DND-41 (cell line): ENCODE measurements at regions not wholly inside any gene's neighbourhood (a gene's known extent, or its start where the extent isn't known, plus 50 kb on each side); places are given as distances from the start of the nearest gene placed in this dataset.

ENCODE experiments used
- ATAC-seq: fragments of 200-7000 bp; cut with Tn5 transposase; 3 replicates; pipeline ENCODE4 v1.9.1; 2021; ENCODE audit warnings: low read depth; ENCODE audit not compliant: insufficient read depth
- DNase-seq: peaks from one replicate; pipeline ENCODE4 v3.0.0-alpha.2; 2020
- H2AFZ ChIP-seq: 2 replicates; pipeline ENCODE4 v1.6.0; 2012; ENCODE audit warnings: low read depth, low read length
- H3K27ac ChIP-seq: 2 replicates; pipeline ENCODE4 v1.5.1; 2012; ENCODE audit warnings: low read length, inconsistent platforms
- H3K27me3 ChIP-seq: fragments of 200-600 bp; sonication (generic); 2 replicates; pipeline ENCODE4 v1.6.0; 2012; ENCODE audit warnings: low read length, mild to moderate bottlenecking, inconsistent platforms; ENCODE audit not compliant: insufficient read depth, poor library complexity
- H3K36me3 ChIP-seq: 2 replicates; pipeline ENCODE4 v1.5.1; 2012; ENCODE audit warnings: low read length, inconsistent platforms; ENCODE audit not compliant: insufficient read depth
- H3K4me1 ChIP-seq: 2 replicates; pipeline ENCODE4 v1.5.1; 2012; ENCODE audit warnings: mild to moderate bottlenecking, low read length; ENCODE audit not compliant: insufficient read depth
- H3K4me2 ChIP-seq: 2 replicates; pipeline ENCODE4 v1.6.0; 2012; ENCODE audit warnings: mild to moderate bottlenecking, moderate library complexity, low read length, inconsistent platforms; ENCODE audit not compliant: insufficient read depth
- H3K4me3 ChIP-seq, 2 experiments: fragments of 200-600 bp in 1 of 2; shearing (Covaris generic) in 1 of 2; 2 replicates each; pipeline ENCODE4 v1.5.1; 2012 to 2016; ENCODE audit warnings: inconsistent platforms in 2 of 2, low read length in 2 of 2, mild to moderate bottlenecking in 2 of 2, low read depth in 1 of 2, moderate library complexity in 1 of 2
- H3K79me2 ChIP-seq: 2 replicates; pipeline ENCODE4 v1.6.0; 2012; ENCODE audit warnings: low read length, inconsistent platforms; ENCODE audit not compliant: insufficient read depth
- H3K9ac ChIP-seq: 2 replicates; pipeline ENCODE4 v1.6.0; 2012; ENCODE audit warnings: low read depth, mild to moderate bottlenecking, inconsistent platforms, low read length, moderate library complexity
- H3K9me3 ChIP-seq: 2 replicates; pipeline ENCODE4 v1.5.1; 2012; ENCODE audit warnings: low read length, moderate library complexity, mild to moderate bottlenecking, inconsistent platforms; ENCODE audit not compliant: insufficient read depth, severe bottlenecking
- H4K20me1 ChIP-seq: 2 replicates; pipeline ENCODE4 v1.6.0; 2012; ENCODE audit warnings: low read length; ENCODE audit not compliant: insufficient read depth
- CTCF ChIP-seq: IDR thresholded peaks from 2 replicates; pipeline ENCODE4 v1.5.1; 2012; ENCODE audit warnings: borderline replicate concordance, low read length, moderate library complexity, mild to moderate bottlenecking; ENCODE audit not compliant: poor library complexity, severe bottlenecking; ENCODE audit errors: extremely low read depth
- EZH2 ChIP-seq: IDR thresholded peaks from 3 replicates; pipeline ENCODE4 v1.6.1; 2012; ENCODE audit warnings: borderline replicate concordance, low read depth, mild to moderate bottlenecking, moderate library complexity, low read length, inconsistent platforms; ENCODE audit not compliant: severe bottlenecking

- TF ChIP-seq CTCF = no peak
- TF ChIP-seq EZH2 = no peak
- no peaks in the 10 kb centered on the region for H4K20me1 ChIP-seq
- no peak overlapping the region for H3K4me2 ChIP-seq
- H2AFZ ChIP-seq = no peak overlapping the region
- no peaks in the 10 kb centered on the region for H3K79me2 ChIP-seq
- no peaks in the 10 kb centered on the region for H3K36me3 ChIP-seq
- H3K4me3 ChIP-seq = no peak overlapping the region
- H3K27ac ChIP-seq = no peak overlapping the region
- H3K27me3 ChIP-seq = no peaks in the 10 kb centered on the region
- DNase-seq (no peak), ATAC-seq (no peak)
- H3K9ac ChIP-seq = no peak overlapping the region
- no peaks in the 10 kb centered on the region for H3K4me1 ChIP-seq
- H3K9me3 ChIP-seq = no peaks in the 10 kb centered on the region
Measured at GRCh38 chr12:115046805-115047204, 362.8 kb upstream of the TBX3 start.

DNA sequence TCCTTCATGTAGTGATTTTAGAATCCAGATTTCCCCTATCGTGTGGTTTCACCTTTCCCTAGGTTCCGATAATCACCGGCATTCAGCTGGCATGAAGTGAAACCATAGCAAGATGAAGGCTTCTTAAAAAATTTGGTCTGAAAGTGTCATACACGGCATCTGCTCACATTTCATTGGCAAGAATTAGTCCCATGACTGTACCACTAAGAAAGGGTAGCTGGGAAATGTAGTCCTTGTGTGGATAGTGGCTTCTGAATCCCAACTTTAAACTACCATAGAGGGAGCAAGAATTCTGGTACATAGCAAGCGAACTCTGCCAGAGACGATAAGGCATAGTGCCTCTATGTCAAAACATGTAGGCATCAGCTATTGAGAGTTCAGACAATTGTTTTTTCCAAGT is 360.1 kb upstream of the TBX3 start:
- Histone ChIP-seq H2AFZ (no peak overlapping the region), H3K36me3 (no peaks in the 10 kb centered on the region), H4K20me1 (no peaks in the 10 kb centered on the region), H3K79me2 (no peaks in the 10 kb centered on the region), H3K27ac (no peak overlapping the region), H3K4me2 (no peak overlapping the region), H3K4me3 (no peak overlapping the region), H3K27me3 (no peaks in the 10 kb centered on the region), H3K4me1 (no peaks in the 10 kb centered on the region), H3K9me3 (no peaks in the 10 kb centered on the region), H3K9ac (no peak overlapping the region)
- ATAC-seq (no peak), DNase-seq (no peak)
- TF ChIP-seq CTCF (no peak), EZH2 (no peak)

GRCh38 chr12:115043079-115043478 is 359.1 kb upstream of the TBX3 start:
- no peak overlapping the region for H3K9ac ChIP-seq
- TF ChIP-seq EZH2 = no peak
- TF ChIP-seq CTCF = no peak
- no peaks in the 10 kb centered on the region for H3K4me1 ChIP-seq
- H3K9me3 ChIP-seq = no peaks in the 10 kb centered on the region
- H2AFZ ChIP-seq = no peak overlapping the region
- no peak overlapping the region for H3K4me2 ChIP-seq
- H3K27ac ChIP-seq = no peak overlapping the region
- H3K4me3 ChIP-seq = no peak overlapping the region
- H3K79me2 ChIP-seq = no peaks in the 10 kb centered on the region
- no peaks in the 10 kb centered on the region for H3K36me3 ChIP-seq
- no peaks in the 10 kb centered on the region for H4K20me1 ChIP-seq
- H3K27me3 ChIP-seq = no peaks in the 10 kb centered on the region
- ATAC-seq (no peak), DNase-seq (no peak)

DNA sequence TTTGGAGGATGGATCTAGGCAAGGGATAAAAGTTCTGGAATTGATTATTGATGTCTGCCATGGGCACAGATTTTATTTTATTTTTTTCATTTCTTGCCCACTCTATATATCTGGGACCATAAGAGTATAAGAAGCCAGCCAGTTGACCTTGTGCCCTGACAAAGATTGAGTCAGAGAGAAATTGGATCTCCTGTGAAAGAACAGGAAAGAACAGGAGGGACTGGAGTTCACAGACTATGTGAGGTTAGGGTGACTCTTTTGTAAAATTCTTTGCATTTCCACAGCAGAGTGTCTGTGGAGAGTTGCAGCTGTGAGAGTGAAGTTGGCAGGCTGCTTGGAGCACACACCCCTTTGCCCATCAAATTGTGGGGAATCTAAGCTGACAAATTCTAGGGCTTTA is 358.4 kb upstream of the TBX3 start:
- Histone ChIP-seq H3K79me2 (no peaks in the 10 kb centered on the region), H3K4me3 (no peak overlapping the region), H3K27ac (no peak overlapping the region), H4K20me1 (no peaks in the 10 kb centered on the region), H3K4me1 (no peaks in the 10 kb centered on the region), H3K4me2 (no peak overlapping the region), H3K9me3 (no peaks in the 10 kb centered on the region), H2AFZ (no peak overlapping the region), H3K36me3 (no peaks in the 10 kb centered on the region), H3K9ac (no peak overlapping the region), H3K27me3 (no peaks in the 10 kb centered on the region)
- TF ChIP-seq EZH2 = no peak
- no peak for TF ChIP-seq CTCF
- DNase-seq (no peak), ATAC-seq (no peak)
